ENCODE measurements at regions not wholly inside any gene's neighbourhood (a gene's known extent, or its start where the extent isn't known, plus 50 kb on each side); places are given as distances from the start of the nearest gene placed in this dataset.
A peak's percentile ranks its signal among the peaks of the same experiment; 100 is the strongest.

GRCh38 chr3:78066287-78066686 is 1026.4 kb downstream of the ROBO2 start:
- no peak overlapping the region for H3K27ac ChIP-seq (ENCODE audit: low read depth in 2 of 2, low read length in 2 of 2)
- no peaks in the 10 kb centered on the region for H3K27me3 ChIP-seq (ENCODE audit: control insufficient read depth, insufficient read depth, low read length)
- no peaks in the 10 kb centered on the region for H3K4me1 ChIP-seq (ENCODE audit: control insufficient read depth in 2 of 3, insufficient read depth in 2 of 3, low read depth in 1 of 3, low read length in 3 of 3)
- no peaks in the 10 kb centered on the region for H3K9me3 ChIP-seq (ENCODE audit: control insufficient read depth in 2 of 3, insufficient read depth in 1 of 3, low read length in 3 of 3)
- TF ChIP-seq CTCF (IDR thresholded peaks at IDR 0.05; ENCODE audit: borderline replicate concordance, extremely low read depth, insufficient read depth), result no peak
- no peaks in the 10 kb centered on the region for H3K36me3 ChIP-seq (ENCODE audit: control insufficient read depth in 2 of 3, insufficient read depth in 3 of 3, low read length in 3 of 3)
- no peak overlapping the region for H3K9ac ChIP-seq (ENCODE audit: low read length in 3 of 3)
- DNase-seq, result no peak
- H3K4me3 ChIP-seq (ENCODE audit: low read length in 3 of 3), result no peak overlapping the region
- intact Hi-C loops (cut with DNase I), result no loop called here
- FAIRE-seq, result no peak

DNA sequence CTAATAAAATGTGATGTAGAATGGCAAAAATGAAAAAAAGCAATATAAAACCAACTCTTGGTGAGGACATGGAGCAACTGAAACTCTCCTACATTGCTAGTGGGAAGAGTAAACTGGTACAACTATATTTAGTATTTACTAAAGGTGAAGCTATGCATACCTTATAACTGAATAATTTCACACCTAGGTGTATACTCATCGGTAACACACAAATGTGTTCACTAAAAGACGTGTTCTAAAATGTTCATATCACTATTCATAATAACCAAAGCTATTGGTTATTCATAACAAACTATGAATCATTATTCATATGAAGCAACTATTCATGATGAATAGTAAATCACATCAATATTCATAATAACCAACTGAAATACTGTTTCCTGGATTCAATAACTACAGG is 1030.3 kb downstream of the ROBO2 start:
- H3K4me3 ChIP-seq (ENCODE audit: low read length in 3 of 3), result no peak overlapping the region
- no peaks in the 10 kb centered on the region for H3K27me3 ChIP-seq (ENCODE audit: control insufficient read depth, insufficient read depth, low read length)
- DNase-seq, result no peak
- intact Hi-C loops (cut with DNase I), result no loop called here
- no peak for FAIRE-seq
- H3K9me3 ChIP-seq (ENCODE audit: control insufficient read depth in 2 of 3, insufficient read depth in 1 of 3, low read length in 3 of 3), result no peaks in the 10 kb centered on the region
- H3K4me1 ChIP-seq (ENCODE audit: control insufficient read depth in 2 of 3, insufficient read depth in 2 of 3, low read depth in 1 of 3, low read length in 3 of 3), result no peaks in the 10 kb centered on the region
- no peak overlapping the region for H3K27ac ChIP-seq (ENCODE audit: low read depth in 2 of 2, low read length in 2 of 2)
- H3K9ac ChIP-seq (ENCODE audit: low read length in 3 of 3), result no peak overlapping the region
- no peaks in the 10 kb centered on the region for H3K36me3 ChIP-seq (ENCODE audit: control insufficient read depth in 2 of 3, insufficient read depth in 3 of 3, low read length in 3 of 3)
- TF ChIP-seq CTCF (IDR thresholded peaks at IDR 0.05; ENCODE audit: borderline replicate concordance, extremely low read depth, insufficient read depth), result no peak

DNA sequence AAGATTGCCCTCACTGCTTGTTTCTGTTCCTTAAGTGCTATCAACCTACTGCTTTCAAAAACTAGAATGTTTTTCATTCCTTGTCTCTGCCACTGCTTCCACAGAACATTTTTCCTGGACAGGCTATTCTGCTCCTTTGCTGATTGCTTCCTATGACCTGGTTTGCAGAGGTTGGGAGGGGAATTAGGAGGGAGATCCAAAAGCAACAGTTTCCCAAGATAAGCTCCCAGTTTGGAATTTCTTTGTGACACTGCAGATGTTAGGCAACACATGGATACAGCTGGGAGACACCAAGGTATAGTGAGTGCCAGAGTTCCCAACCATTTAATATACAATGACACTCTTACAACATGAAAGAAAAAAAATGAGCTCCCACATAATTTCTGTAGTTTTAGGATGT is 1036.5 kb downstream of the ROBO2 start:
- Histone ChIP-seq H3K4me1 (ENCODE audit: control insufficient read depth in 2 of 3, insufficient read depth in 2 of 3, low read depth in 1 of 3, low read length in 3 of 3) (no peaks in the 10 kb centered on the region), H3K9ac (ENCODE audit: low read length in 3 of 3) (no peak overlapping the region), H3K27ac (ENCODE audit: low read depth in 2 of 2, low read length in 2 of 2) (no peak overlapping the region), H3K36me3 (ENCODE audit: control insufficient read depth in 2 of 3, insufficient read depth in 3 of 3, low read length in 3 of 3) (no peaks in the 10 kb centered on the region), H3K9me3 (ENCODE audit: control insufficient read depth in 2 of 3, insufficient read depth in 1 of 3, low read length in 3 of 3) (no peaks in the 10 kb centered on the region), H3K4me3 (ENCODE audit: low read length in 3 of 3) (no peak overlapping the region), H3K27me3 (ENCODE audit: control insufficient read depth, insufficient read depth, low read length) (no peaks in the 10 kb centered on the region)
- intact Hi-C loops (cut with DNase I), result no loop called here
- no peak for TF ChIP-seq CTCF (IDR thresholded peaks at IDR 0.05; ENCODE audit: borderline replicate concordance, extremely low read depth, insufficient read depth)
- FAIRE-seq (no peak), DNase-seq (peak in 2 of 5 donors; percentile 28 to 60)

GRCh38 chr3:78077178-78077577 is 1037.3 kb downstream of the ROBO2 start:
- Histone ChIP-seq H3K9me3 (ENCODE audit: control insufficient read depth in 2 of 3, insufficient read depth in 1 of 3, low read length in 3 of 3) (no peaks in the 10 kb centered on the region), H3K27me3 (ENCODE audit: control insufficient read depth, insufficient read depth, low read length) (no peaks in the 10 kb centered on the region), H3K36me3 (ENCODE audit: control insufficient read depth in 2 of 3, insufficient read depth in 3 of 3, low read length in 3 of 3) (no peaks in the 10 kb centered on the region), H3K27ac (ENCODE audit: low read depth in 2 of 2, low read length in 2 of 2) (no peak overlapping the region), H3K4me1 (ENCODE audit: control insufficient read depth in 2 of 3, insufficient read depth in 2 of 3, low read depth in 1 of 3, low read length in 3 of 3) (no peaks in the 10 kb centered on the region), H3K9ac (ENCODE audit: low read length in 3 of 3) (no peak overlapping the region), H3K4me3 (ENCODE audit: low read length in 3 of 3) (no peak overlapping the region)
- DNase-seq (no peak), FAIRE-seq (no peak)
- no peak for TF ChIP-seq CTCF (IDR thresholded peaks at IDR 0.05; ENCODE audit: borderline replicate concordance, extremely low read depth, insufficient read depth)
- intact Hi-C loops (cut with DNase I), result no loop called here
